ENCODE measurements at regions not wholly inside any gene's neighbourhood (a gene's known extent, or its start where the extent isn't known, plus 50 kb on each side); places are given as distances from the start of the nearest gene placed in this dataset.
"Not testable (repeated sequence)": the region's sequence is repeated elsewhere in the genome, so short reads cannot be mapped to it uniquely, and the experiment has no call there.

DNA sequence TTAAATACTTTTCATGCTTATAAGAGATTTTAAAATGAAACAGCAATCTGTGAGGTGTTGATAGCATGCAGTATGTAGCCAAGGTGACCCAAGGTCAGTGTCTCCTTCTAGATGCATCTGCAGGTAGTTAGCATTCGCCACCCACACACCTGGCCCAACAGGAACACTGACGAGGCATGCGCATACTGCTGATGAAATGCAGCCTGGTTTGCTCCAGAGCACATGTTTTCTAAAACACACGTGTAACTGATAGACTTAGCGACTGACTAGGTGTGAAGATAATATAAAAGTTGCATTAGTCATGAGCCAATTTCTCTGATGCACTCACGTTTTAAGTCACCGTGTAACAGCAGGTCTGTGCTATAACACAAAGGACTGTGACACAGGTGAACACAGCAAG is 77.1 kb upstream of the RPS6KA2 start:
- TF ChIP-seq POLR2A (IDR thresholded peaks at IDR 0.05), result no peak
- no peak for TF ChIP-seq POLR2AphosphoS5 (IDR thresholded peaks at IDR 0.05)
- TF ChIP-seq, protein P1, sequence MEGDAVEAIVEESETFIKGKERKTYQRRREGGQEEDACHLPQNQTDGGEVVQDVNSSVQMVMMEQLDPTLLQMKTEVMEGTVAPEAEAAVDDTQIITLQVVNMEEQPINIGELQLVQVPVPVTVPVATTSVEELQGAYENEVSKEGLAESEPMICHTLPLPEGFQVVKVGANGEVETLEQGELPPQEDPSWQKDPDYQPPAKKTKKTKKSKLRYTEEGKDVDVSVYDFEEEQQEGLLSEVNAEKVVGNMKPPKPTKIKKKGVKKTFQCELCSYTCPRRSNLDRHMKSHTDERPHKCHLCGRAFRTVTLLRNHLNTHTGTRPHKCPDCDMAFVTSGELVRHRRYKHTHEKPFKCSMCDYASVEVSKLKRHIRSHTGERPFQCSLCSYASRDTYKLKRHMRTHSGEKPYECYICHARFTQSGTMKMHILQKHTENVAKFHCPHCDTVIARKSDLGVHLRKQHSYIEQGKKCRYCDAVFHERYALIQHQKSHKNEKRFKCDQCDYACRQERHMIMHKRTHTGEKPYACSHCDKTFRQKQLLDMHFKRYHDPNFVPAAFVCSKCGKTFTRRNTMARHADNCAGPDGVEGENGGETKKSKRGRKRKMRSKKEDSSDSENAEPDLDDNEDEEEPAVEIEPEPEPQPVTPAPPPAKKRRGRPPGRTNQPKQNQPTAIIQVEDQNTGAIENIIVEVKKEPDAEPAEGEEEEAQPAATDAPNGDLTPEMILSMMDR (IDR thresholded peaks at IDR 0.05), result no peak
- no peak overlapping the region for H3K4me3 ChIP-seq
- H3K36me3 ChIP-seq, result no peaks in the 10 kb centered on the region
- no peaks in the 10 kb centered on the region for H3K9me3 ChIP-seq
- H3K27ac ChIP-seq, result no peak overlapping the region
- intact Hi-C loops (cut with DNase I), result no loop called here
- no peaks in the 10 kb centered on the region for H3K27me3 ChIP-seq (replicated peaks; ENCODE audit: insufficient read depth)
- DNase-seq (ENCODE audit: low spot score), result no peak
- 93% methylated on average over 7 of the region's 7 CpGs for WGBS
- no peaks in the 10 kb centered on the region for H3K4me1 ChIP-seq (replicated peaks)

DNA sequence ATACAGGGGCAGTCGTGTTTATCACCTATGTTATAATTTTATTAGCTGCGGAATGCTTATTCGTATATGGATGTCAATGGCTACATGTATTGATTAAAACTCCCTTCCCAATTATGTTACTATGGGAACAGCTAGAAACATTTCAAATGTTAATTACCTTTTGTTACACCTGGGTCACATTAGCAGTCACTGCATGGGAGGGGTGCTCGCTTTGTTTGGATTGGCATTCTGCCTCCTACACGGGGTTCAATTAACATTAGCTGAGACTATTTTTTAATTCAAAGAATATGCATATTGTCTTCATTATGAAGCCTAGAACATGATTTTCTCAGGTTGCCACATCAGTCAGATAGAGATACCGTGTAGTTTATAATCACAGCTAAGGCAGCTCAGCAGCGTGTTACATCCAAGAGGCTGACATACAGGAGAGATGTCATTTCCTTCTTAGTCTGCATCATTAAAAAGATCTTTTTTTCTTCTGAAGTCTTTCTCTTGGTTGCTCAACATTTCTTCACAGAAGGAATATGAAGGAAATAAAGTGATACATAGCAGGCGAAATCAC is 76.2 kb upstream of the RPS6KA2 start:
- Histone ChIP-seq H3K9me3 (no peaks in the 10 kb centered on the region), H3K27ac (no peak overlapping the region), H3K4me1 (replicated peaks) (no peaks in the 10 kb centered on the region), H3K36me3 (no peaks in the 10 kb centered on the region), H3K4me3 (no peak overlapping the region), H3K27me3 (replicated peaks; ENCODE audit: insufficient read depth) (no peaks in the 10 kb centered on the region)
- intact Hi-C loops (cut with DNase I), result no loop called here
- WGBS, result 79% methylated on average over 8 of the region's 8 CpGs
- TF ChIP-seq POLR2A (IDR thresholded peaks at IDR 0.05), result no peak
- TF ChIP-seq, protein P1 (IDR thresholded peaks at IDR 0.05), result no peak
- no peak for TF ChIP-seq POLR2AphosphoS5 (IDR thresholded peaks at IDR 0.05)
- DNase-seq (ENCODE audit: low spot score), result no peak

DNA sequence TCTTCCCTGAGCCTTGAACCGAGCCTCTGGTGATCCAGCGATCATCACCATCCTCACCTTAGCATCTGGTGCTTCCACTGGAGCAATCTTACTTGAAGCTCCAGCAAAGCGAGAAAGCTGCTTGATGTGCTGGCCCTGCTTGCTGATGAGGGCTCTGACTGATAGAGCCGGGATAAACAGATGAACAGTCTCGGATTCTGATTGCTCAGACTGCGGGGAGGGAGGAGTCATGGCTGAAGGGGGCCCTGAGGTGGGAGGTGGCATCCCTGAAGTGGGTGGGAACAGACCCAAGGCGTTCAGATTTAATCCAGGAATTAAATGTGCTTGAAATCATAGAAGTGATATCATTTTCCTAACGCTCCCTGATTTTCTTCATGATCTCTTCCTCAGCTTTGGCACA is 74.4 kb upstream of the RPS6KA2 start:
- intact Hi-C loops (cut with DNase I); H3K27me3 ChIP-seq (replicated peaks; ENCODE audit: insufficient read depth): not testable (repeated sequence)
- 80% methylated on average over 8 of the region's 8 CpGs for WGBS

DNA sequence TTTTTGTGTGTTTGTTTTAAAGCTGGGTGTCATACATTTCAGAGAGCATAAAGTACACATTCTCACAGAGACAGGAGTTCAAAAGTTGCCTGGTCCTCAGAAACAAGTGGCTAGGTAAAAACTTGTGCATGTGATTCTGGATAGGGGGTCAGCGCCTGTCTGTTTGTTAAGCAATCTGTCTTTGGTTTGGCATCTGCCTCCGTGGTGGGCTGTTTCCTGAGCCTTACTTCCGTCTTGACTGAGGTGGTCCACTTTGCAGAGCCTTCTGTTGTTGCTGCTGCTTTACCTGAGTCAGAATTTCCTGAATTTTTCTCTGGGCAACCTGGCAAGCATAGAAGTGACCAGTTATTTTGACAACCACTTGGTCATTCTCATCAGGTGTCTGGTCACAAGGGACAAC is 73.8 kb upstream of the RPS6KA2 start:
- intact Hi-C loops (cut with DNase I); H3K9me3 ChIP-seq; DNase-seq (ENCODE audit: low spot score); H3K27me3 ChIP-seq (replicated peaks; ENCODE audit: insufficient read depth); H3K4me3 ChIP-seq; H3K27ac ChIP-seq; H3K36me3 ChIP-seq; H3K4me1 ChIP-seq (replicated peaks): not testable (repeated sequence)
- 56% methylated on average over 3 of the region's 3 CpGs for WGBS

More for the DNA sequence above, 74.4 kb upstream of the RPS6KA2 start:
- not testable (repeated sequence) for H3K4me1 ChIP-seq (replicated peaks); H3K9me3 ChIP-seq; H3K4me3 ChIP-seq; H3K27ac ChIP-seq; H3K36me3 ChIP-seq; DNase-seq (ENCODE audit: low spot score)

DNA sequence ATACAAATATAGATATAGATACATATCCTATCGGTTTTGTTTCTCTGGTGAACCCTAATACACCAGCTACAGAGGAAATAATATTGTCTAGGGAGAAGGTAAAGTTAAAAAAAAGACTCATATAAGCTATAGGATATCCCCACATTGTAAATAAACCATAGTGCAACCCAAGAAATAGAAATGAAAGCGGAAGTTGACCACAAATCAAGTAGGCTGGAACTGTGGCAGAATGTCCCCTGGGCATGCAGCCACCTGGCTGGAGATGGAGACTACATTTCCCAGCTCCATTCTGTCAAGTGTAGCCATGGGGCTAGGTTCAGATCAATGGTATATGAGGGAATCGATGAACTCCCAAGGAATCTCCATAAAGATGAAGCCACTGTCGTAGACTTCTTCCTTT is 70.1 kb upstream of the RPS6KA2 start:
- no peaks in the 10 kb centered on the region for H3K4me1 ChIP-seq (replicated peaks)
- H3K9me3 ChIP-seq, result no peaks in the 10 kb centered on the region
- H3K4me3 ChIP-seq, result no peak overlapping the region
- intact Hi-C loops (cut with DNase I), result no loop called here
- no peak overlapping the region for H3K27ac ChIP-seq
- TF ChIP-seq POLR2A (IDR thresholded peaks at IDR 0.05) (no peak), POLR2AphosphoS5 (IDR thresholded peaks at IDR 0.05) (no peak)
- TF ChIP-seq, protein P1 (IDR thresholded peaks at IDR 0.05), result no peak
- H3K27me3 ChIP-seq (replicated peaks; ENCODE audit: insufficient read depth), result no peaks in the 10 kb centered on the region
- no peaks in the 10 kb centered on the region for H3K36me3 ChIP-seq
- no peak for DNase-seq (ENCODE audit: low spot score)
- 98% methylated on average over 4 of the region's 4 CpGs for WGBS

DNA sequence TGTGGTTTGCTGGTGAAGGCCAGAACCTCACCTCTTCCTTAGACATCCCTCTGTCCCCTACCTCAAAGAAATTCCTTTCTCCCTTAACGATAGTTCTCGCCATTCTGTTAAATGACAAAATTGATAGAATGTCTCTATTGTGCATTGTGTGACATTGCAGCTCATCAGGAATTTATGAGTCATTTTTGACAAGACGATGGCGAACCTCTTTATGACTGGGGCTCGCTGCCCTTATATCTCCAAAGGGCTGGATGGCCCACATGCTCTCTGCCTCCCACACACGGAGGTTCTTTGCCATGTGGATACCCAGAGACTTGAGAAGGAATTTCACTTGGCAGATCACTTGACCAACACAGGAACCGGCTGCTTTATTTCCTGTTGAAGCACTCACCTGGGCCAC is 66.8 kb upstream of the RPS6KA2 start:
- Histone ChIP-seq H3K27me3 (replicated peaks; ENCODE audit: insufficient read depth) (no peaks in the 10 kb centered on the region), H3K27ac (no peak overlapping the region), H3K9me3 (no peaks in the 10 kb centered on the region), H3K4me3 (no peak overlapping the region), H3K36me3 (no peaks in the 10 kb centered on the region), H3K4me1 (replicated peaks) (no peaks in the 10 kb centered on the region)
- no peak for DNase-seq (ENCODE audit: low spot score)
- TF ChIP-seq POLR2A (IDR thresholded peaks at IDR 0.05), result no peak
- TF ChIP-seq, protein P1 (IDR thresholded peaks at IDR 0.05), result no peak
- no peak for TF ChIP-seq POLR2AphosphoS5 (IDR thresholded peaks at IDR 0.05)
- intact Hi-C loops (cut with DNase I), result no loop called here
- WGBS, result 87% methylated on average over 7 of the region's 7 CpGs
